DMS153 treated with DMSO at 0.1 percent for 48 hours (cell line): ENCODE measurements at regions not wholly inside any gene's neighbourhood (a gene's known extent, or its start where the extent isn't known, plus 50 kb on each side); places are given as distances from the start of the nearest gene placed in this dataset.

Source experiments
- DNase-seq: peaks from one replicate; lab custom pipeline; 2025; ENCODE audit not compliant: unreplicated experiment; lab: John Stamatoyannopoulos, UW

- DNase-seq = no peak
These were observed 539.2 kb upstream of the PCDH9 start for GRCh38 chr13:67769063-67769986.

- no peak for DNase-seq
These were observed 533.8 kb upstream of the PCDH9 start for GRCh38 chr13:67763984-67764383.

- DNase-seq = no peak
These were observed 533.2 kb upstream of the PCDH9 start for GRCh38 chr13:67763384-67763783.

DNA sequence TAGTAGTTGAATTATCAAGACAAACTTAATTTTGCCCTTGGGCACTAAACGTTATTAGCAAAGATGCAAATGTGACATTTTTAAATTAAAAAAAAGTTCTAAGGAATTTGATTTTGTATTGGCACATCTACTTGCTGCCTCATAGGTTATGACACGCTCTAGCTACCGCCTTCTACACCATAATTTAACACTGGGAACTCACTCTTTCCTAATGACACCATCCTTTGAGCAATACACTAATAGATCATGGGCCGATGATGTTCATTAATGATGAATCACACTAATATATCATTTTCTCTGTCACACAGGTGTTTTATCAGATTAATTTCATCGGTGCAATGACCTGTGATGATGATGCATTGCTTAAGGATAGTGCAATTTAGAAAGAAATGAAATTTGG lies 528.8 kb upstream of the PCDH9 start:
- DNase-seq = no peak

GRCh38 chr13:67754012-67754411 lies 523.9 kb upstream of the PCDH9 start:
- DNase-seq = no peak

- no peak for DNase-seq
These were observed 522.6 kb upstream of the PCDH9 start for GRCh38 chr13:67752759-67753158.

GRCh38 chr13:67742478-67742877 lies 512.3 kb upstream of the PCDH9 start:
- no peak for DNase-seq

GRCh38 chr13:67740871-67741535 lies 510.9 kb upstream of the PCDH9 start:
- no peak for DNase-seq

- DNase-seq = no peak
These were observed 506.7 kb upstream of the PCDH9 start for GRCh38 chr13:67736646-67737420.

DNA sequence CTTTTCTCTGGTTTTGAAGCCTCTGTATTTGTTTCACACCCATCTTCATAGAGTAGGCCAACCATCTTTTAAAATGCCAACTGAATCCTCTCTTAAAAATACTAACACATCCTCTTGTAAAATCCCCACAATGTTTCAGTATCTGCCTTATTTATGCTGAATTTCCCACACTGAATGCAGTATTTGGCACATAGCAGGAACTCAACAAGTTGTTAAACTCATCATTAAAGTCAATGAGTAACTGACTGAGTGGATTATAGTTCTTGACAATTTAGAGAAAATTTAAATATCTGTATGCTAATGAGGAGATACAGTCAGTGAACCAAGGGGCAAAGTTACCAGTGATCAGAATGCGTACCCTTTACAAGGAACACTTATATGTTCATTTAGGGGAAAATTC lies 505.5 kb upstream of the PCDH9 start:
- DNase-seq = no peak

DNA sequence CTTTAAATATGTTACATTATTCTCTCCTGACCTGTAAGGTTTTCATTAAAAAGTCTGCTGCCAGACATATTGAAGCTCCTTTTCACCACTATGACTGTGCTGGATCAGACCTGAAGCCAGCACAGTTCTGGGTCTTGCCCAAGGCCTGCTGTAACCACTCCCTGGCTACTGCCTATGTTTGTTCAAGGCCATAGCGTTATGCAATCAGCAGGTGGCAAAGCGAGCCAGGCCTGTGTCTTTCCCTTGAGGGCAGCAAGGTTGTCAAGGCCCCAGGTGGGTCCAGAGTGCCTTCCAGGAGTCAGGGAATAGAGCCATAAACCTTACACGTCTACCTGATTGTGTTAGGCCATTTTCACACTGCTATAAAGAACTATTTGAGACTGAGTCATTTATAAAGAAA lies 496.8 kb upstream of the PCDH9 start:
- DNase-seq = no peak

- DNase-seq = no peak
These were observed 495.9 kb upstream of the PCDH9 start for GRCh38 chr13:67725999-67726398.

GRCh38 chr13:67713571-67713970 lies 483.4 kb upstream of the PCDH9 start:
- DNase-seq = no peak

DNA sequence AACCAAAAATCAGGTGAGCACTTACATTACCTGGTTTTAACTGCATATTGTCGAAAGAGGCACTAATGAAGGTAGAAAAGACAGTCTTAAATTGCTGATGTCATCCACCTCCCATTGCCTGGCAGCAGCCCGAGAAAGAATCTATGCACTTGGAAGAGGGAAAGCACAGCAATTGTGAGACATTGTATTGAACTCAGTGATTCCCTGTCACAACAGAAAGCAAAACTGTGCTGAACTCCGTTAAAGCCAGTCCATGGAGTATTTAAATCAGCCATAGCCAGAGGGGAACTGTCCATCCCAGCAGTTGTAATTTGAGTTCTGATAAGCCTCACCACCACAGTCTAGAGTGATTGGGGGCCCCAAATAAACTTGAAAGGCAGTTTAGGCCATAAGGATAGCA lies 466.6 kb upstream of the PCDH9 start:
- DNase-seq = no peak

GRCh38 chr13:67664502-67664901 lies 434.4 kb upstream of the PCDH9 start:
- DNase-seq = no peak

- DNase-seq = no peak
These were observed 432.9 kb upstream of the PCDH9 start for GRCh38 chr13:67662997-67663396.

- DNase-seq = no peak
These were observed 422.8 kb upstream of the PCDH9 start for GRCh38 chr13:67652887-67653286.

GRCh38 chr13:67651908-67652465 lies 421.9 kb upstream of the PCDH9 start:
- DNase-seq = no peak

DNA sequence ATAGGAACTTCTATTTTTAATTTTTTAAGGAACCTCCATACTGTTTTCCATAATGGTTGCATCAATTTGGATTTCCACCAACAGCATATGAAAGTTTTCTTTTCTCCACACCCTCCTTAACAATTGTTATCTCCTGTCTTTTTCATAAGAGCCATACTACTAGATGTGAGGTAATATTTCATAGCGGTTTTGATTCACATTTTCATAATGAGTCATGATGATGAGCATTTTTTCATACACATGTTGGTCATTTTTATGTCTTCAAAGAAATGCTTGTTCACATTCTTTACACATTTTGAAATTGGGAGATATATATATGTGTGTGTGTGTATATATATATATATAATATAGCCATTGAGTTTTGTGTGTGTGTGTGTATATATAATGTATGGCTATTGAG lies 420.3 kb upstream of the PCDH9 start:
- DNase-seq = no peak

DNA sequence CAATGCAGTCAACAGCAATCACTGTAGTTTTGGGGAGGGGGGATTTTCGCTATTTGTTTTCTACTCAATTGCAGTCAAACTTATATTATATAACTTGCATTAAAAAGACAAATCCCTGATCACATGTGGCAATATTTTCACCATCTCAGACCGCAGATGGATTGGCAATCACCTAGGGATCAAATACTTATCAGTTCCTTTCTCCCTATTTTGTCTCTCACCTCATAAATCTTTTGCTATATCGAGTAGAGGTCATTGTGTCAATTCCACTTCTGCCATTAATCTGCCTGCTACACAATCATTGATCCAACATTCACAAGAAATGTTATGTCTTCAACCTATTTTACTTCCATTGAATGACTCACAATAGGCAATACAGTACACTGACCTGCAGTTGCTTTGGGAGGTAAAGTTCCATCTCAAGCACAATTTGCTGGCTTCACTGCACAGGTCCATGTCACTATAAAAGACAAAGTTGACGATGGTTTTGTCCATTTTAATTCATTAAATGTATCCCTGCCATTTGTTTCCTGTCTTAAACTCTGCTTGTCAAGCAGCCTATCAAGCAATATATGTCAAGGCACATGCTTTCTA lies 415.8 kb upstream of the PCDH9 start:
- no peak for DNase-seq

DNA sequence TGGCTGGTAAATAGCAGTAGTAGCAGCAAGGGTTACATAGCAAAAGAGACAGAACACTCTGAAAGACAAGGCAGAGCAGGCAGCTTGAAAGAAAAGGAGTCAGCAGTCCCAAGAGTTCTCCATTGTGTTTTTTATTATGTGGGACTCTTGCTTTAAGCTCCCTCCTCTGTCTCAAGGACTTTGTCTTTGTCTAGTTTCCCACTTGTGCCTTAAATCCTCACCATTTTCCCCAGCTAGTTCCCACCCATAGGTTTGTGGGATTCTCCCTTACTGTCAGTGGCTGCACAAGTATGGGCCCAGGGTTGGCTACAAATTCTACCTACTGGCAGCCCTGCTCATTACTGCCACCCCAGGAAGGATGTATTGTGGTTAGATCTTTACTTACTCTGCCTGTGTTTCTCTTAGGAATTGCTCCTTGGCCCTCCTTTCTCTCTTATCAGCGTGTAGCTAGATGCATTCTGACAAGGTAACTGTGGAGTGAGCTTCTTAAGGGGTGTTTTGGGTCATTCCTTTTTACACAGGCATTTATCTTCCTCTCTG lies 413.4 kb upstream of the PCDH9 start:
- no peak for DNase-seq
